ENCODE measurements at regions not wholly inside any gene's neighbourhood (a gene's known extent, or its start where the extent isn't known, plus 50 kb on each side); places are given as distances from the start of the nearest gene placed in this dataset.

GRCh38 chr5:25649628-25650265, 1005.0 kb upstream of the CDH10 start:
- FAIRE-seq, result no peak

GRCh38 chr5:25646421-25647341, 1001.9 kb upstream of the CDH10 start:
- DNase-seq (ENCODE audit: insufficient read length) (no peak), FAIRE-seq (no peak)
- TF ChIP-seq TAF1 (IDR thresholded peaks at IDR 0.05; ENCODE audit: borderline replicate concordance, low read depth, low read length), result no peak
- TF ChIP-seq POLR2A (IDR thresholded peaks at IDR 0.05; ENCODE audit: low read depth, low read length), result no peak
- no peak for TF ChIP-seq POLR2AphosphoS5 (IDR thresholded peaks at IDR 0.05; ENCODE audit: low read depth, low read length)

More at GRCh38 chr5:25649628-25650265, 1005.0 kb upstream of the CDH10 start:
- no peak for DNase-seq (ENCODE audit: insufficient read length)
- no peak for TF ChIP-seq POLR2AphosphoS5 (IDR thresholded peaks at IDR 0.05; ENCODE audit: low read depth, low read length)
- no peak for TF ChIP-seq TAF1 (IDR thresholded peaks at IDR 0.05; ENCODE audit: borderline replicate concordance, low read depth, low read length)
- no peak for TF ChIP-seq POLR2A (IDR thresholded peaks at IDR 0.05; ENCODE audit: low read depth, low read length)

- no peak for TF ChIP-seq TAF1 (IDR thresholded peaks at IDR 0.05; ENCODE audit: borderline replicate concordance, low read depth, low read length)
- no peak for TF ChIP-seq POLR2AphosphoS5 (IDR thresholded peaks at IDR 0.05; ENCODE audit: low read depth, low read length)
- TF ChIP-seq POLR2A (IDR thresholded peaks at IDR 0.05; ENCODE audit: low read depth, low read length), result no peak
- DNase-seq (ENCODE audit: insufficient read length), result no peak
- no peak for FAIRE-seq
Observed at GRCh38 chr5:25641124-25641523, 996.3 kb upstream of the CDH10 start.

- FAIRE-seq, result no peak
- TF ChIP-seq TAF1 (IDR thresholded peaks at IDR 0.05; ENCODE audit: borderline replicate concordance, low read depth, low read length) (no peak), POLR2AphosphoS5 (IDR thresholded peaks at IDR 0.05; ENCODE audit: low read depth, low read length) (no peak)
- no peak for DNase-seq (ENCODE audit: insufficient read length)
Observed at GRCh38 chr5:25619273-25619672, 974.5 kb upstream of the CDH10 start.

GRCh38 chr5:25618821-25619220, 974.0 kb upstream of the CDH10 start:
- FAIRE-seq, result no peak
- TF ChIP-seq TAF1 (IDR thresholded peaks at IDR 0.05; ENCODE audit: borderline replicate concordance, low read depth, low read length) (no peak), POLR2AphosphoS5 (IDR thresholded peaks at IDR 0.05; ENCODE audit: low read depth, low read length) (no peak), POLR2A (IDR thresholded peaks at IDR 0.05; ENCODE audit: low read depth, low read length) (no peak)

GRCh38 chr5:25614466-25614865, 969.7 kb upstream of the CDH10 start:
- DNase-seq (ENCODE audit: insufficient read length) (no peak), FAIRE-seq (no peak)
- TF ChIP-seq POLR2A (IDR thresholded peaks at IDR 0.05; ENCODE audit: low read depth, low read length) (no peak), TAF1 (IDR thresholded peaks at IDR 0.05; ENCODE audit: borderline replicate concordance, low read depth, low read length) (no peak), POLR2AphosphoS5 (IDR thresholded peaks at IDR 0.05; ENCODE audit: low read depth, low read length) (no peak)

More at GRCh38 chr5:25618821-25619220, 974.0 kb upstream of the CDH10 start:
- DNase-seq (ENCODE audit: insufficient read length), result no peak

GRCh38 chr5:25604681-25605080, 959.9 kb upstream of the CDH10 start:
- TF ChIP-seq TAF1 (IDR thresholded peaks at IDR 0.05; ENCODE audit: borderline replicate concordance, low read depth, low read length) (no peak), POLR2AphosphoS5 (IDR thresholded peaks at IDR 0.05; ENCODE audit: low read depth, low read length) (no peak), POLR2A (IDR thresholded peaks at IDR 0.05; ENCODE audit: low read depth, low read length) (no peak)
- FAIRE-seq (no peak), DNase-seq (ENCODE audit: insufficient read length) (no peak)

GRCh38 chr5:25579111-25579510, 934.3 kb upstream of the CDH10 start:
- FAIRE-seq, result no peak

GRCh38 chr5:25573691-25574090, 928.9 kb upstream of the CDH10 start:
- TF ChIP-seq TAF1 (IDR thresholded peaks at IDR 0.05; ENCODE audit: borderline replicate concordance, low read depth, low read length) (no peak), POLR2AphosphoS5 (IDR thresholded peaks at IDR 0.05; ENCODE audit: low read depth, low read length) (no peak), POLR2A (IDR thresholded peaks at IDR 0.05; ENCODE audit: low read depth, low read length) (no peak)
- DNase-seq (ENCODE audit: insufficient read length), result no peak
- FAIRE-seq, result no peak

More at GRCh38 chr5:25579111-25579510, 934.3 kb upstream of the CDH10 start:
- DNase-seq (ENCODE audit: insufficient read length), result no peak
- TF ChIP-seq POLR2A (IDR thresholded peaks at IDR 0.05; ENCODE audit: low read depth, low read length) (no peak), POLR2AphosphoS5 (IDR thresholded peaks at IDR 0.05; ENCODE audit: low read depth, low read length) (no peak), TAF1 (IDR thresholded peaks at IDR 0.05; ENCODE audit: borderline replicate concordance, low read depth, low read length) (no peak)

- FAIRE-seq, result no peak
- DNase-seq (ENCODE audit: insufficient read length), result no peak
- TF ChIP-seq POLR2AphosphoS5 (IDR thresholded peaks at IDR 0.05; ENCODE audit: low read depth, low read length), result no peak
Observed at GRCh38 chr5:25570067-25570583, 925.3 kb upstream of the CDH10 start.

GRCh38 chr5:25568989-25569625, 924.3 kb upstream of the CDH10 start:
- TF ChIP-seq POLR2AphosphoS5 (IDR thresholded peaks at IDR 0.05; ENCODE audit: low read depth, low read length) (no peak), TAF1 (IDR thresholded peaks at IDR 0.05; ENCODE audit: borderline replicate concordance, low read depth, low read length) (no peak), POLR2A (IDR thresholded peaks at IDR 0.05; ENCODE audit: low read depth, low read length) (no peak)
- no peak for FAIRE-seq

More at GRCh38 chr5:25568989-25569625, 924.3 kb upstream of the CDH10 start:
- no peak for DNase-seq (ENCODE audit: insufficient read length)
